ENCODE measurements at regions not wholly inside any gene's neighbourhood (a gene's known extent, or its start where the extent isn't known, plus 50 kb on each side); places are given as distances from the start of the nearest gene placed in this dataset.

GRCh38 chr5:128636361-128636760, 98.3 kb upstream of the FBN2 start:
- TF ChIP-seq POLR2A (IDR thresholded peaks at IDR 0.05) (no peak), CTCF (IDR thresholded peaks at IDR 0.05 in 4 of 5, conservative IDR thresholded peaks at IDR 0.05 in 1 of 5) (no peak)

GRCh38 chr5:128637031-128637430, 99.0 kb upstream of the FBN2 start:
- Histone ChIP-seq H3K27me3 (no peaks in the 10 kb centered on the region), H3K9me3 (no peaks in the 10 kb centered on the region), H3K4me3 (no peak overlapping the region), H3K36me3 (no peaks in the 10 kb centered on the region), H3K27ac (no peak overlapping the region), H3K4me1 (no peaks in the 10 kb centered on the region)
- DNase-seq (no peak), ATAC-seq (no peak)
- TF ChIP-seq CTCF (IDR thresholded peaks at IDR 0.05 in 4 of 5, conservative IDR thresholded peaks at IDR 0.05 in 1 of 5) (no peak), POLR2A (IDR thresholded peaks at IDR 0.05) (no peak)
- intact Hi-C loops (cut with DNase I; ENCODE audit: low total_unique reads) = no loop called here
- in situ Hi-C loops (cut with MboI; ENCODE audit: low sequenced_read_pairs in 4 of 4) = no loop called here

More at GRCh38 chr5:128636361-128636760, 98.3 kb upstream of the FBN2 start:
- H3K27me3 ChIP-seq = no peaks in the 10 kb centered on the region
- DNase-seq = no peak
- H3K9me3 ChIP-seq = no peaks in the 10 kb centered on the region
- intact Hi-C loops (cut with DNase I; ENCODE audit: low total_unique reads) (no loop called here), in situ Hi-C loops (cut with MboI; ENCODE audit: low sequenced_read_pairs in 4 of 4) (no loop called here)
- ATAC-seq = no peak
- H3K4me1 ChIP-seq = no peaks in the 10 kb centered on the region
- no peaks in the 10 kb centered on the region for H3K36me3 ChIP-seq
- H3K4me3 ChIP-seq = no peak overlapping the region
- no peak overlapping the region for H3K27ac ChIP-seq

GRCh38 chr5:128641861-128642260, 103.8 kb upstream of the FBN2 start:
- Histone ChIP-seq H3K4me3 (no peak overlapping the region), H3K27me3 (no peaks in the 10 kb centered on the region), H3K9me3 (no peaks in the 10 kb centered on the region), H3K27ac (no peak overlapping the region), H3K36me3 (no peaks in the 10 kb centered on the region), H3K4me1 (no peaks in the 10 kb centered on the region)
- no peak for TF ChIP-seq CTCF (IDR thresholded peaks at IDR 0.05 in 4 of 5, conservative IDR thresholded peaks at IDR 0.05 in 1 of 5)
- no peak for TF ChIP-seq POLR2A (IDR thresholded peaks at IDR 0.05)
- no peak for ATAC-seq
- in situ Hi-C loops (cut with MboI; ENCODE audit: low sequenced_read_pairs in 4 of 4) = no loop called here
- intact Hi-C loops (cut with DNase I; ENCODE audit: low total_unique reads) = no loop called here
- DNase-seq = no peak

GRCh38 chr5:128644863-128645262, 106.8 kb upstream of the FBN2 start:
- intact Hi-C loops (cut with DNase I; ENCODE audit: low total_unique reads) (no loop called here), in situ Hi-C loops (cut with MboI; ENCODE audit: low sequenced_read_pairs in 4 of 4) (no loop called here)
- Histone ChIP-seq H3K36me3 (no peaks in the 10 kb centered on the region), H3K27ac (no peak overlapping the region), H3K9me3 (no peaks in the 10 kb centered on the region), H3K4me3 (no peak overlapping the region), H3K27me3 (no peaks in the 10 kb centered on the region), H3K4me1 (no peaks in the 10 kb centered on the region)
- TF ChIP-seq POLR2A (IDR thresholded peaks at IDR 0.05) (no peak), CTCF (IDR thresholded peaks at IDR 0.05 in 4 of 5, conservative IDR thresholded peaks at IDR 0.05 in 1 of 5) (no peak)
- no peak for DNase-seq
- no peak for ATAC-seq

GRCh38 chr5:128645581-128645980, 107.5 kb upstream of the FBN2 start:
- no peak for TF ChIP-seq CTCF (IDR thresholded peaks at IDR 0.05 in 4 of 5, conservative IDR thresholded peaks at IDR 0.05 in 1 of 5)
- TF ChIP-seq POLR2A (IDR thresholded peaks at IDR 0.05) = no peak
- ATAC-seq = no peak
- Histone ChIP-seq H3K27me3 (no peaks in the 10 kb centered on the region), H3K36me3 (no peaks in the 10 kb centered on the region), H3K4me1 (no peaks in the 10 kb centered on the region), H3K27ac (no peak overlapping the region), H3K4me3 (no peak overlapping the region), H3K9me3 (no peaks in the 10 kb centered on the region)
- DNase-seq = no peak
- in situ Hi-C loops (cut with MboI; ENCODE audit: low sequenced_read_pairs in 4 of 4) (no loop called here), intact Hi-C loops (cut with DNase I; ENCODE audit: low total_unique reads) (no loop called here)

All from gastrocnemius medialis (tissue), 4 donors.